HG03108 (cell line): ENCODE measurements at regions not wholly inside any gene's neighbourhood (a gene's known extent, or its start where the extent isn't known, plus 50 kb on each side); places are given as distances from the start of the nearest gene placed in this dataset.

ENCODE experiments used
- ATAC-seq: cut with Tn5 transposase; IDR thresholded peaks from one replicate; pipeline ENCODE4 v1.9.1; 2021; ENCODE audit warnings: moderate library complexity; ENCODE audit not compliant: unreplicated experiment

- no peak for ATAC-seq
These were observed 500.6 kb upstream of the IGFBP3 start for GRCh38 chr7:46421441-46422230.

GRCh38 chr7:46414946-46415345, 493.9 kb upstream of the IGFBP3 start:
- no peak for ATAC-seq

- no peak for ATAC-seq
These were observed 490.2 kb upstream of the IGFBP3 start for GRCh38 chr7:46411236-46411635.

- no peak for ATAC-seq
These were observed 486.1 kb upstream of the IGFBP3 start for GRCh38 chr7:46407125-46407524.

GRCh38 chr7:46397591-46397990, 476.5 kb upstream of the IGFBP3 start:
- no peak for ATAC-seq

GRCh38 chr7:46396481-46396880, 475.4 kb upstream of the IGFBP3 start:
- ATAC-seq, result no peak

GRCh38 chr7:46393142-46393541, 472.1 kb upstream of the IGFBP3 start:
- no peak for ATAC-seq

GRCh38 chr7:46391231-46392201, 470.4 kb upstream of the IGFBP3 start:
- no peak for ATAC-seq

- no peak for ATAC-seq
These were observed 469.0 kb upstream of the IGFBP3 start for GRCh38 chr7:46390042-46390441.

- no peak for ATAC-seq
These were observed 468.1 kb upstream of the IGFBP3 start for GRCh38 chr7:46389146-46389545.

- no peak for ATAC-seq
These were observed 466.6 kb upstream of the IGFBP3 start for GRCh38 chr7:46387646-46388045.

- no peak for ATAC-seq
These were observed 465.6 kb upstream of the IGFBP3 start for GRCh38 chr7:46386428-46387399.

GRCh38 chr7:46385662-46386309, 464.7 kb upstream of the IGFBP3 start:
- no peak for ATAC-seq

GRCh38 chr7:46383605-46384004, 462.5 kb upstream of the IGFBP3 start:
- no peak for ATAC-seq

GRCh38 chr7:46369933-46370654, 449.0 kb upstream of the IGFBP3 start:
- no peak for ATAC-seq

- no peak for ATAC-seq
These were observed 447.8 kb upstream of the IGFBP3 start for GRCh38 chr7:46368871-46369270.

GRCh38 chr7:46366526-46366925, 445.5 kb upstream of the IGFBP3 start:
- ATAC-seq, result no peak

GRCh38 chr7:46363688-46364087, 442.6 kb upstream of the IGFBP3 start:
- no peak for ATAC-seq

GRCh38 chr7:46360811-46361210, 439.7 kb upstream of the IGFBP3 start:
- no peak for ATAC-seq

GRCh38 chr7:46360296-46360695, 439.2 kb upstream of the IGFBP3 start:
- no peak for ATAC-seq
